ENCODE measurements at regions not wholly inside any gene's neighbourhood (a gene's known extent, or its start where the extent isn't known, plus 50 kb on each side); places are given as distances from the start of the nearest gene placed in this dataset.

DNA sequence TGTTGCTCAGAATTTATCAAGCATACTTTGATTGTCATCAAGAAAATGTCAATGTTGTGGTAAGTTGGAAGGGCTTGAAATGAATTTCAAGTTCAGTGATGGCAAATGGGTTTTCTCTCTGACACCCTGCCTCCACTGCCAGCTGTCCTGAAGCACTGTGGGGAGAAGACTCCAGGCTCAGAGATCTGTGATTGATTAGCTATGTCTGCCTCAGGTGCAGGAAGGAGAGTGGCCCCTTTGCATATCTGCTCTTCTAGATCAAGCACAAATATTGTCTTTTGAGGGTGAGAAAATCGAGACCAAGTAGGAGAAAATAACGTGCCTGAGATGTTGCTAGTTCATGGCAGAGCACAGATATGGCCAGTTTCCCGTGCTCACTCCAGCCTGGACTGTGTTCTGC lies 178.8 kb upstream of the GLI2 start:
- DNase-seq = no peak

DNA sequence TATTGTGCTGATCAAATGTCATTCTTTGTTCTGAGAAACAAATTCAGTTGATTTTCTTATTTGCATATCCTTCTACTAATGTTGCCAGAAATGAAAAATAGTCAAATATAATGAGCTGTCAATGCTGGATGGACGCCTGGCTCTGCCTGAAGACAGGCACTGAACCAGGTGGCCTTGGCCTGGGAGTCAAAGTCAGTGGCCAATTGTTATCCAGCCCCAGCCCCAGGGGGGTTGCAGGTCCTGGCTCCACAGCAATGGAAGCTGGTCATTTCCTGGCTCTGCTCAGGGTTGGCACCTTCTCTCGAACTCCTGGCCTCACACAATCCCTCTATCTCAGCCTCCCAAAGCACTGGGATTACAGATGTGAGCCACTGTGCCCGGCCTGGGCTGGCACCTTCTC lies 176.8 kb upstream of the GLI2 start:
- no peak for DNase-seq

DNA sequence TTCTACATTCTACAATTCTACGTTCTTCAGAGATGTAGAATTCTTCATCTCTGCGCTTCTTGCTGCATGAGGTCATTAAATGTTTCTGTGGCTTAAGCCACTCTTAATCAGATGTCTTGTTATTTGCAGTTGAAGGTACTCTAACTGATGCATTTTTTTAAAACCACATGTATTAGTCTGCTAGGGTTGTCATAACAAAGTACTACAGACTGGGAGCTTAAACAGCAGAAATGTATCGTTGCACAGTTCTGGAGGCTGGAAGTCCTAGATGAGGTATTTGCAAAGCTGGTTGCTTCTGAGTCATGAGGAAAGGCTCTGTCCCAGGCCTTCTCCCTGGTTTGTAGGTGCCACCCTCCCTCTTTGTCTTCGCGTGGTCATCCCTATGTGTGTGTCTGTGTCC lies 176.3 kb upstream of the GLI2 start:
- DNase-seq = peak; percentile 49

DNA sequence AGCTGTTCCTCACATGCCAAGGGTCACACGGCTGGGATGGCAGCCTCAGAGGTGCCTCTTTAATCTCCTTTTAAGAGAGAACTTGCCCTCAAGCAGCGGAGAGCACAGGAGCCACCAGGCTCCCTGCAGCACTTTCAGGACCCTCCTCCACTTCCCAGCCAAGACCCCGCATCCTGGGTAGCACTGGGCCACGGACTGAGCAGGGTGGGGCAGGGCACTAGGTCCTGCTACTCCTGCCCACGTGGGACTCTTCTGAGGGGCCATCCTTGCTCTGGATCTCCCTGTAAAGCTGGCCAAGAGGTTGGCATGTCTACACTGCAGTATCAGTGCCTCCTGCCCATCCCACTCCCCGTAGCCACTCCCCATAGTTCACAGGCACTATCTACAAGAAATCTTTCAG lies 175.3 kb upstream of the GLI2 start:
- DNase-seq = no peak

DNA sequence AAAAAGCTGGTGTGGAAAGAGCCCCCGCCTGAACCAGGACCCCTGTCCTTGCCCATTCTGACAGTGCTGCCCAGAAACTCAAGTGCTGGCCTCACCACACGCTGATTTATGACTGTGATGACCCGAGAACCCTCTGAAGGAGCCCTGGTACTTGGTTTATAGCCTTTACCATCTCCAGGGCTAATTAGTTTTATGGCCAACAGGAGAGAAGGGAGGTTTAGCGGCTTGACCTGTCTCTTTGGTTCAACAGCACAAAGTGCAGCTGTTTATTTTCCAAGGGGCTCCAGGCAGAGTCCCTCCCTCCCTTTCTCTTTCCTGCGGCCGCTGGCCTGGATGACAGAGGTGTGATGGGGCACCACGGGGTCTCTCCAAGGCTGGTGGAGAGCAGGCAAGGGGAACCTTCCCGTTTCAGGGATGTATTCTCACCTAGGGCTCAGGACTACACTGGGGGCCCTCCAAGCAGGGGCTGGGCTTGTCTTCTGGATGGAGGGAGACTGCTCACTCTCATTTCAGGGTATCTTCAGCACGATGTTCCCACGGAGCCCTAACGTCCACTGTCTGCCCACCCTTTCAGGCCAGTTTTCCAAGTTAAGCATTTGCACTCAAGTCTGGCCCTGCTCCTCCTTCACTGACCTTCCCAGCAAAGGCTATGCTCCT lies 174.2 kb upstream of the GLI2 start:
- no peak for DNase-seq

DNA sequence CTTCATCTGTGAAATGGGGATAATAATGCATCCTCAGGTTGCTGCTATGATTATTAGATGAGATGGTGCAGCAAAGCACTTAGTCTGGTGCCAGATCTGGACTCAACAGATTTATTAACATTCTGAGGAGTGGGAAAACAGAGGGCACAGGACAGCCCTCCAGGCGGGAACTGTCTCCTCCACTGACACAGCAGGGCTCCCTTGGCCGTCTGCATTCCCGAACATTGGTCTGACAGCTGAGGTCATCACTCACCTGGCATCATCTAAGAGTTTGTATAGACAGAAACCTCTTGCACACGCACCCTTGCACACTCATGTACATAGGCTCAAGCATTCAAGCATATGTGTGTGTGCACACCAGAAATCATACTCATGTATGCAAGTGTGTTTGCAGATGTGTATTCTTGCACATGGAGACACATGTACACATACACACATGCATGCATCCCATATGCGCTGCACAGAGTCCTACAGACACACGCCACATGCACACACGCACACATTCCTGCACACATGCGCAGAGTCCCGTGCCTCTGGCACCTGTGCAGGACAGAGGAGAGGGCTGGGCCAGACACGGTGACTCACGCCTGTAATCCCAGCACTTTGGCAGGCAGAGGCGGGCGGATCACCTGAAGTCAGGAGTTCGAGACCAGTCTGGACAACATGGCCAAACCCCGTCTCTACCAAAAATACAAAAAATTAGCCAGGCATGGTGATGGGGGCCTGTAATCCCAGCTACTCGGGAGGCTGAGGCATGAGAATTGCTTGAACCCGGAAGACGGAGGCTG lies 173.3 kb upstream of the GLI2 start:
- no peak for DNase-seq

DNA sequence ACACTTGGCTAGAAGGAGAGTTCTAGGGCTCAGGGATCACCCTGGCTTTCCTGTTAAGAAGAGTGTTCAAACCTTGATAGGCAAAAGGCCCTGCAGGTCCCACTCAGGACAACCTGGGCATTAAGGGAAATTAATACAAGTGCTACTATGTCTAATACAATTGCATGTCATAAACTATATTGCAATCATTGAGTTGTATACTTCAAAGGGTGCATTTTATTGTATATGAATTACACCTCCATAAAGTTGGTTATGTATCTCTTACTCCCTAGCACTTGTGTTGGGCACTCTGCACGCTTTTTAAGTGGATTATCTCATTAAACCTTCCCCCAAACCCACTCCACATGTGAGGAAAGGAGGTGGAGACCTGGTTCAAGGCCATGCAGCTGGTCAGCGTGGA lies 172.1 kb upstream of the GLI2 start:
- no peak for DNase-seq

DNA sequence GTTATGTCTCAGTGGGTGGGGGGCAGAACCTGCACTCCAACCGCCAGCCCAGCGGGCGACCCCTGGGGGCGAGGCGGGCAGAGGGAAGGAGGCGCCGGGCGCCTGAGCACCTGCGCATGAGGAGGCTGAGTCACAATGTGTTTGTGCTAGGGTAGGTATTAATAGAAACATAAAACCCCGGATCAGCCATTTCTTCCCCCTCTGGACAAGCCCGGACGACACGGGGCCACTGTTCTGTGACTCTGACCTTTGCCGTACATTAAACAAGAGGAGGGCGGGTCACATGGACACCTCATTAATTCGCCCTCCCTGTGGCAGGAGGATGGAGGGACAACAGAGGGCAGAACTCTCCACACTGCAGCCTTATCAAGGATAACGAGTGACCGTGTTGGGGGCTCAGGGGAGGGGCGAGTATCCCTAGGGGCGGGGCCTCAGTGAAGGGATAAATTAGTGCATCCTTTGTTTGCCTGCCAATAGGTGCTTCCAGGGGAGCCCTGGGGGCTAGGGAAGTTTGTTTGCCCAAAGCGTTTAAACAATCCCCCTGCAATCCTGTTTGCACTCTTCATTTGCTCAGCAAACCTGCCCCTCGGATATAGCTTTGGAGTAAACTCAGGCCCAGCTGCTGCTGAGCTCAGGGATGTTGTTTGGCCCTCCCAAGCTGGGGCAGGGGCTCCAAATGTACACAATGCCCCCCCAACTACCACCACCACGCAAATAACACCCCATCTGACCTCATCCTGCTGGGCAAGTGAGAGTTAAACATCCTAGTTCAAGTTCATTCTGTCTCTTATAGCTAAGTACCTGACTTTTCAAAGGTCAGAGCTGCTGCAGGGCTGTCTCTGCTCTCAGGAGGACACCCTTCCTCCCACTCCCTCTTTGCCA lies 171.2 kb upstream of the GLI2 start:
- DNase-seq = no peak

DNA sequence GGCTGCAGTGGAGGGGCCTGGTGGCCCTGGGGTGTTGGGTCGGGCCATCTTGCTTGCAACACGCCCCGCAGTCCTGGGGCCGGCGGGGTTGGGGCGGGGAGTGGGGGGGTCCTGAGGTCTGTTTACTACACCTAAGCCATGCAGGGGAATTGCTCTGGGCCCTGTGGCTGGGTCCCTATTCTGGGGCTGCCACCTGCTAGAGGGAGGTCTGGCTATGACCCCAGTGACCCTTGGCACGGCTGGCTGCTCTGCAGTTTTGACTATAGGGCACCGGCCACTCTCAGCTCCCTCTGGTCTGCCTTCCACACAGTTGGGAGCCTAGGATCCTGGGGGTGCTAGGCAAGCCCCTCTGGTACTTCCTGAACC lies 170.6 kb upstream of the GLI2 start:
- DNase-seq = no peak

DNA sequence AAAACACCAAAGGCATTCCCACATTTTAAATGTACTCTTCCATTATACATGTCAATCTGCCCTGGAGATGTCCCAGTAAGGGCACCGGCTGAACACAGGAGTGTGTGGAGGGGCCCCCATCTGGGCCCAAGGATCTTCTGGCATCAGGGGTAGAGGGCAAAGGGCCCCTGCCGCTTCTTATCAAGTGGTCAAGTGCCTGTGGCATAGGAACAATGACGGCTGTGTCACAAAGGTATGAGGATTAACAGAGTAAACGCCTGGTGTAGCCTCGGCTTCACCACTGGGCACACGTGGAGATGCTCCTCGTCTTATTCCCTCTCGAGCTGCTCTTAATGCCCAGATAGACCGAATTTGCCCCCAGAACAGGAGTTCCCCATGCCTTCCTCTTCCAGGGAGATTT lies 169.7 kb upstream of the GLI2 start:
- no peak for DNase-seq

DNA sequence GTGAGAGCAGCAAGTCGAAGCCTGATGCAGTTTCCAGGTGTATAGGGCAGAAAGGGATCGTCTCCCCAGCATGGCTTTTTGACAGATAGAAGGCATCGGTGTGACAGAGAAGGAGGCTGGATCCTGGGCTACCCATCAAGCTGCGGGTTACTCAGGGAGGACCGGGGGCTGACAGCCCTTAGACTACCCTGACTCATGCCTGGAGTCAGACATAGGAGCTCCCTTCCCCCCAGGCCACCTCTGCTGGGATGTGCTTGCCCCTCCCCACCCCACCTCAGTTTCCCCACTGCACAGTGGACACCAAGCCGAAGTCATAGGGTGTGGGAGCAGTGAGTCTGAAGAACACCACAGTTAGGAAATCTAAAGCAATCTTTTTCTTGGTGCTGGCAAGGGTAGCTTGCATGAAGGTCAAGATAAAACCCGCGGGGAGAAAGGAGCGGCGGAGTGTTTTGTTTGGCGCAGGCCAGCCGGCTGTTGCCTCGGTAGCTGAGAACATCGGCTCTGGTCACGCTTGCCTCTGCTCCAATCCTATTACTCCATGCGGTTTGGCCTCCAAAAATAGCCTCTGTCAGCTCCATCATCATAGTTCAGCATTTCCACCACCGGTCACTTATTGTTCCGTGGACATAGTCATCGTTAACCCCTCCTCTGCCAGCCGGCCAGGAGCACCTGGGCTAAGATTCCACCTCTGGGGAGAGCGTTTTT lies 169.2 kb upstream of the GLI2 start:
- DNase-seq = no peak

DNA sequence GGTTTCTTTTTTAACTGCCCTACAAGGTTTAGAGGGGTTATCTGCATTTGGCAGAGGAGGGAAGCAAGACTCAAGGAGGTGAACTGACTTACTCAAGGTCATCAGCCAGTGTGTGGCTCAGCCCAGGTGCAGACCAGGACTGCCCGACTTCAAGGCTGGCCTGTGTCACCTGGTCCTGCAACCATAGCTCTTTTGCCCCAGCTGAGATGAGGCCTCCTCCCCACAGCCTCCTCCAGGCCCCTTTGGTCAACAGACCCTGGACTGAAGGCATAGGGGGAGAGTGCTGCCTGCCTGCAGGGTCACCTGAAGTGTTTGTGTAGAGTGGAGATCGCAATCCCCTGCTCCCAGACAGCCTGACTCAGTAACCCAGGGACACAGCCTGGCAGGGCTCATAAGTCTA lies 168.5 kb upstream of the GLI2 start:
- no peak for DNase-seq

DNA sequence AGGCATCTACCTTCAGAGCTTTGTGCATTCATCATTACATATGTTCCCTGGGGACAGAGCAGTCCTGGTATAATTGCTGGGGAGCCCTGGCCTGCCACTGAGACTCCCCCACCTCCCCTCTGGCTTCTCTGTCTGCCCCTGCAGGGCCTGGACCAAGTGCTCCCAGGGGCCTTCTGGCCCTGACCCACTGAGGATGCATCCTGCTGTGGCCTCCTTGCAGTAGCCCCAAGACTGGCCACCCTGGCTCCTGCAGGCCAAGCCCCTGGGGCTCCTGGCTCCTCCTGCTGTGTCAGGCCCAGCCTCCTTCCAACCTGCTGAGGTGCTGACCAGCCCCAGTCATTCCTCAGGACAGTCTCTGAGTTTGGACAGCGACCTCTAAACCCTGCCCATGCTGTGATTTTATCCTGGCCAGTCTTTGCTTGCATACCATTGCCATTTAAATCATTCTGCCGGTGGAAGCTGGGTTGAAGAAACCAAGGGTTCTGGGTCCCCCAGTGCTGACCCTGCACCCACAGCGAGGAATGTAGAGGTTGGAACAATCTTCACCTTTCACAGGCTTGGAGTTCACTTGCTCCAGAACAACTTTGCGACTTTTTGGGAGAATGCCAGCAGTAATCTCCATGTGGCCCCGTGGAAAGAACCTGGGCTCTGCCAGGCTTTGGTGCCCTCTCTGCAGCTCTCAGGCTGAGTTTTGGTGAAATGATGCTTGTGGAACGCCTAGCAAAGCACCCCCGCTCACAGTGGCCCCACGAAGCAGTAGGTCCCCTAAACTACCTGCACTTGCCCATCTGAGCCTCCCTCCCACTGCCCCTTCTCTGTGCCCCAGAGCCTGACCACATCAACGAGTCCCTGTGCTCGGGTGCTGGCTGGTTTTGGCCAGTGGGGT lies 167.3 kb upstream of the GLI2 start:
- DNase-seq = no peak

DNA sequence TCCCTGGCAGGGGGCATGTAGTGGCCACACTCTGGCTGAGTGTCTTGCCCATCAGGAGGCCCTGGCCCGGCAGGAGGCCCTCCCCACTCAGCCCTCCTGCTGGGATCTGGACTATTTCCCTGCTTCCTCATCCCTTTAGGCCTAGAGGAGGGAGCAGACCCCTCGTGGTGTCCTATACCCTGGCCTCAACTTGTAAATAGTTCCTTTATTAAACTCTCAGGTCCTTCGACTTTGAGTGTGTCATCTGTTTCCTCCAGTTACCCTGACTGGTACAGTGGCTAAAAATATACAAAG lies 166.7 kb upstream of the GLI2 start:
- no peak for DNase-seq

DNA sequence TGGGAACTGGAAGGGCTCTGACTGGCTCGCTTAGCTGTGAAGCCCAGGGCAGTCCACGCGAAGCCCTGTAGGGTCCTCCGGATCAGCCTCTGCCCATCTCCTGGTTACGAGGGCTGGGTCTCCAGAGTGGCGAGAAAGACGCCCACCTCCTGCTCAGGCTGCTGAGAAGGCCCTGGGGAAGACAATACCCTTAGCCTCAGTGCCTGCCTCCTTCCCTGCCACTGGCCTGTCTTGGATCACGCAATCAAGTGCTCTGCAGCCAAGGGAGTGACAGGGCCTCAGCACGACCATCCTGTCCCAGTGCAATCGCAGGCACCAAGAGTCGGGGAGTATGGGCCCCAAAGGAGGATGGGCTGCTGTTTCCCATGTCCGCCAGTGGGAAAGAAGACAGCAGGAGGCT lies 165.7 kb upstream of the GLI2 start:
- DNase-seq = no peak

DNA sequence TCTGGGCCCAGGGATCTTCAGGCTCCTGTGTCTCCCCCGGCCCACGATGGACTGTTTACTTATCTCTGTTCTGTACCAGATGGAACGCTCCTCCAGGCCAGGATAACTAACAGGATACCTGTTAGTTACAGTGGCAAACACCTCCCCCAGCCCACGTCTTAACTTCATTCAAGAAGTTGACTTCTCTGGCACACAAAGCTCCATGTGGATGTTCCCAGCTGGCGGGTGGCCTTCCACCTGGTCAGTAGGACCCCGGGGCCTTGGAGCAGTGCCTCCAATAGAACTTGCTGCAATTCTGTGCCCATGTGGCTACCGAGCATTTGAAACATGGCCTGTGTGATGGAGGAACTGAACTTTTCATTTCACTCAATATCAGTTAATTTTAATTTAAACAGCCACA lies 165.1 kb upstream of the GLI2 start:
- DNase-seq = no peak

DNA sequence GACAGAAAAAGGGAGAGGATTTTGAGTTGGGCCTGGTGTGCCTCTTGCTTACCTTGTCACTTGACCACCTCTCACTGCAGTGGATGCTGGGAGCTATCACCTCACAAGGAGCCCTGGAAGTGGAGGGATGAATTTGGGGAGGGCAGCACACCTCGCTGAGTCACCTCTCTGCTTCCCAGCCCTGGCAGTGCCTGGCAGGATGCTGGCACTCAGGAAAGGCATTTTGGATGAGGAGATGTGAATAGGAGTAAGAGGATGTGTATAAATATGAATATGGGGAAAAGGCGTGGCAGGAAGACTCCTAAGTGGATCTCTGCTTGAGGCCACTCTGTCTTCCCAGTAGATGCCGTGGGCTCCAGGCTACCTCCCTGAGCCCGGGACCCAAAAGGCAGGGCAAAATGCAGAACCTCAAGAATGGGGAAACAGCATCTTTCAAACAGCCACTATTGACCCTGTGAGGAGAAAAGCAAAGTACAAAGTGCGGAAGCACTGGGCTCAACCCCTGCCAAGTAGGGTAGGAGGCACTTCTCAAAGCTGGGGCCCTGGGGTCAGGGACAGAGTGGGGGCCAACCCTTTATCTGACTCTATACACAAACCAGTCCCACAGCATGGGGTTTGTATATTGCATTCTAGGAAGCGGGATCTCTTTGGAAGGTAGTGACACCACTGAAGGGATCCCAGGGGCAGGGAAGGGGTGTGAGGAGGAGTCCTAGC lies 164.5 kb upstream of the GLI2 start:
- no peak for DNase-seq

DNA sequence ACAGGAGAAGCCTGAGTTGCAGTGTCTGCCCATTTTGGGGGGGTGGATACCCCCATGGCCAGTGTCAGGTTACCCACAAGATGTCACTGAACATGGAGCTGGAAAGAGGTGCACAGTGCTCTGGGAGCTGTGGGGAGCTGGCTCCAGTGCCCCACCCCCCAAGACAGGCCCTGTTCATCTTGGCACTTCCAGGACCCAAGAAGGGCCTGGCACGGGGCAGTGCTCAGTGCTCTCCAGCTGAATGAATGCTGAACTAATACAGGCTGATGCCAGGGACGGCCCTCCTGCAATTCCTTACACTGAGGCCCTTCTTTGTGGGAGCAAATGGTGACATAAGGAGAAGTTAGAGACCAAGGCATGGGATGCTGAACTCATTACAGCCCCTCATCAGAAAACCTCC lies 163.4 kb upstream of the GLI2 start:
- no peak for DNase-seq

DNA sequence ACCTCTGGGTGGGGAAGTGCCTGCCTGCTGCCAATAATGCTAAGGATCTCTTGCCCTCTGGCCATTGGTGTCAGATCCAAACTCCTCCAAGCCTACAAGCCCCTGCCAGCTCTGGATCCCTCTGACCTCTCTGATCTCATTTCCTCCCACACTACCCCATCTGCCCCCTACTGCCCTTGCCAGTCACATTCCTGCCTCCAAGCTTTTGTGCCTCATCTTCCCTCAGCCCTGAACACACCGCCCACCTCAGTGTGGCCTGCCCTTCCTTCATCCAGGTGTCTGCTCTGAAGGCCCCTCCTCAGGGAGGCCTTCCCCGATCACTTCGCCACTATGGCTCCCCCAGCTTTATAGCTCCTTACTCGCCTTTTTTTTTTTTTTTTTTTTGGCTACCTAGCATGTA lies 161.0 kb upstream of the GLI2 start:
- DNase-seq = no peak

DNA sequence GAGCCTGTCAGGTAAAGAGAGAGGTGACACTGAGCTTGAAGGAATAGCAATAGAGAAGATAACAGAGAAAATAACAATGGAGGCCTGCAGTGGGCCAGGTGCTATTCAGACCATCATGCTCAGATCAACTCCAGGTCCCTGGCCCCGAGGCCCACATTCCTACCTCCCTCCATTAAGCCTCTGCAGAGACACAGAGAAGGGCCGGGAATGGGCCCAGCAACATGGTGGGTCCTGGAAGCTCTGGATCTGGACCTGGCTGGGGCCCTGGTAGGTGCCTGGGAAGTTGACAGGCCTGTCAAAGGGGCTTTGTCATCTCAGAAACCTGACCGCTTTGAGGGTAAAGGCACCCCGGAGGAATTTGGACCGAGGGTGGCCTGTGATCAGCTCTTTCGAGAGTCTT lies 159.7 kb upstream of the GLI2 start:
- no peak for DNase-seq

DNA sequence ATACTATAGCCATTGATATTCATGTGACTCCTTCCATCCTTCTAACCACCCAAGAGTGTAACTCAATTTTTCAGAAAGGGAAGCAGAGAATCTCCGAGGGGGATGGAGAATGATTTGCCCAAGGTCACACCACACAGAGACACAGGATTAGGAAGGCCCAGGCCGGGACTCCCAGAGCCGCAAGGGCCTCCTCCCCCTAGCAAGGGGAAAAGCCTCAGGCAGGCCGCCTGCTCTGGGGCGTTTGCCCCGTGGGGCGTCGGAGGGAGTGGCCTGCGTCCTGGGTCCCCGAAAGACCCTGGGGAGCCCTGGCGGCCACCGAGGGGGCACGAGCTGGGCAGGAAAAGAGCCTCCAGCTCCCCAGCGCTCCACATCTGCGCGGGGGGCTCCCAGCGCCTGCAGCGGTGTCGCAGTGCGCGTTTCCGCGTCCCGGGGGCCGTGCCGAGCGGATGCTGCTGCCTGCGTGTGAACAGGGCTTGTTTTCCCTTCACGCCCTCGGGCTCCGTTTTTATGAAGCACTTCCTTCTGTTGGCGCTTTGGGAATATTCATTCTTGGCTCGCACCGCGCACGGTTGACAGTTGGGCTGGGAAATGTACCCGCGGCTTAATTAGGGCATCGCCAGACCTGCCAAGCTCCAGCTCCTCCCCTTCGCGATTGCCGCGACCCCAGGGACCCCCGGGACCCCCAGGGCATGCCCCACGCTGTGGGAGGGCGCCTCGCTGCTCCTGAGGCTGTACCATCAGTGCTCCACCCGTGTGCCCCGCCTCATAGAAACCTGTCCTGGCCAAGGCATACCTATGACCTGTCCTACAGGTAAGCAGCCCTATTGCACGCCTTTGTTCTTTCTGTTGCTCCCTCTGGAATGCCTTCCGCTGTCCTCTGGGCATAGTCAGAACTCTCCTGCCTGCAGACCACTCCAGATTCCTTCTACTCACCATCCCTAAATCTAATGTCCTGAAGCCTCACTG lies 158.9 kb upstream of the GLI2 start:
- DNase-seq = no peak

Data from T1000 (cell line).